ENCODE measurements at regions not wholly inside any gene's neighbourhood (a gene's known extent, or its start where the extent isn't known, plus 50 kb on each side); places are given as distances from the start of the nearest gene placed in this dataset.
"Not testable (repeated sequence)": the region's sequence is repeated elsewhere in the genome, so short reads cannot be mapped to it uniquely, and the experiment has no call there.

- Histone ChIP-seq H3K27ac (ENCODE audit: insufficient read depth, low read depth, low read length, poor library complexity, severe bottlenecking) (no peak overlapping the region), H3K9me3 (ENCODE audit: control insufficient read depth, low read length) (no peaks in the 10 kb centered on the region), H3K4me3 (ENCODE audit: insufficient read depth, low read depth, low read length) (no peak overlapping the region), H3K27me3 (ENCODE audit: control insufficient read depth, insufficient read depth, low read length, poor library complexity, severe bottlenecking) (peaks cover 37% of the 10 kb centered on the region), H3K36me3 (ENCODE audit: control insufficient read depth, insufficient read depth, low read length) (peaks cover 9% of the 10 kb centered on the region), H3K4me1 (ENCODE audit: control insufficient read depth, insufficient read depth, low read length) (no peaks in the 10 kb centered on the region)
- WGBS, 2 experiments: 93 to 95% methylated on average over 10 of the region's 10 CpGs
These were observed 78.2 kb downstream of the VPREB1 start for GRCh38 chr22:22322792-22323191.

GRCh38 chr22:22327723-22328122 is 83.1 kb downstream of the VPREB1 start:
- Histone ChIP-seq H3K36me3 (ENCODE audit: control insufficient read depth, insufficient read depth, low read length) (no peaks in the 10 kb centered on the region), H3K4me3 (ENCODE audit: insufficient read depth, low read depth, low read length) (no peak overlapping the region), H3K27ac (ENCODE audit: insufficient read depth, low read depth, low read length, poor library complexity, severe bottlenecking) (no peak overlapping the region), H3K27me3 (ENCODE audit: control insufficient read depth, insufficient read depth, low read length, poor library complexity, severe bottlenecking) (peaks cover 86% of the 10 kb centered on the region), H3K4me1 (ENCODE audit: control insufficient read depth, insufficient read depth, low read length) (no peaks in the 10 kb centered on the region), H3K9me3 (ENCODE audit: control insufficient read depth, low read length) (no peaks in the 10 kb centered on the region)
- WGBS, 2 experiments: 81 to 89% methylated on average over 2 of the region's 2 CpGs

GRCh38 chr22:22329792-22330191 is 85.2 kb downstream of the VPREB1 start:
- Histone ChIP-seq H3K36me3 (ENCODE audit: control insufficient read depth, insufficient read depth, low read length) (no peaks in the 10 kb centered on the region), H3K27me3 (ENCODE audit: control insufficient read depth, insufficient read depth, low read length, poor library complexity, severe bottlenecking) (peaks cover 100% of the 10 kb centered on the region), H3K4me1 (ENCODE audit: control insufficient read depth, insufficient read depth, low read length) (no peaks in the 10 kb centered on the region), H3K27ac (ENCODE audit: insufficient read depth, low read depth, low read length, poor library complexity, severe bottlenecking) (no peak overlapping the region), H3K9me3 (ENCODE audit: control insufficient read depth, low read length) (no peaks in the 10 kb centered on the region), H3K4me3 (ENCODE audit: insufficient read depth, low read depth, low read length) (no peak overlapping the region)
- 66 to 71% methylated on average over 2 of the region's 2 CpGs for WGBS, 2 experiments

GRCh38 chr22:22335640-22336039 is 91.1 kb downstream of the VPREB1 start:
- H3K36me3 ChIP-seq (ENCODE audit: control insufficient read depth, insufficient read depth, low read length): not testable (repeated sequence)
- H3K27me3 ChIP-seq (ENCODE audit: control insufficient read depth, insufficient read depth, low read length, poor library complexity, severe bottlenecking): peaks cover 91% of the 10 kb centered on the region

GRCh38 chr22:22336333-22336732 is 91.7 kb downstream of the VPREB1 start:
- H3K9me3 ChIP-seq (ENCODE audit: control insufficient read depth, low read length); H3K4me3 ChIP-seq (ENCODE audit: insufficient read depth, low read depth, low read length); H3K36me3 ChIP-seq (ENCODE audit: control insufficient read depth, insufficient read depth, low read length); H3K4me1 ChIP-seq (ENCODE audit: control insufficient read depth, insufficient read depth, low read length); H3K27ac ChIP-seq (ENCODE audit: insufficient read depth, low read depth, low read length, poor library complexity, severe bottlenecking): not testable (repeated sequence)
- 35 to 38% methylated on average over 2 of the region's 2 CpGs for WGBS, 2 experiments
- H3K27me3 ChIP-seq (ENCODE audit: control insufficient read depth, insufficient read depth, low read length, poor library complexity, severe bottlenecking): peaks cover 91% of the 10 kb centered on the region

More at GRCh38 chr22:22335640-22336039, 91.1 kb downstream of the VPREB1 start:
- not testable (repeated sequence) for H3K4me1 ChIP-seq (ENCODE audit: control insufficient read depth, insufficient read depth, low read length); H3K9me3 ChIP-seq (ENCODE audit: control insufficient read depth, low read length); H3K27ac ChIP-seq (ENCODE audit: insufficient read depth, low read depth, low read length, poor library complexity, severe bottlenecking); H3K4me3 ChIP-seq (ENCODE audit: insufficient read depth, low read depth, low read length)
- WGBS, 2 experiments: 67 to 73% methylated on average over 5 of the region's 5 CpGs

GRCh38 chr22:22338778-22339177 is 94.2 kb downstream of the VPREB1 start:
- not testable (repeated sequence) for H3K9me3 ChIP-seq (ENCODE audit: control insufficient read depth, low read length); H3K4me3 ChIP-seq (ENCODE audit: insufficient read depth, low read depth, low read length); H3K27ac ChIP-seq (ENCODE audit: insufficient read depth, low read depth, low read length, poor library complexity, severe bottlenecking); H3K4me1 ChIP-seq (ENCODE audit: control insufficient read depth, insufficient read depth, low read length); H3K36me3 ChIP-seq (ENCODE audit: control insufficient read depth, insufficient read depth, low read length)
- peaks cover 84% of the 10 kb centered on the region for H3K27me3 ChIP-seq (ENCODE audit: control insufficient read depth, insufficient read depth, low read length, poor library complexity, severe bottlenecking)
- WGBS, 2 experiments: 69 to 79% methylated on average over 3 of the region's 3 CpGs

- Histone ChIP-seq H3K27me3 (ENCODE audit: control insufficient read depth, insufficient read depth, low read length, poor library complexity, severe bottlenecking) (peaks cover 87% of the 10 kb centered on the region), H3K9me3 (ENCODE audit: control insufficient read depth, low read length) (no peaks in the 10 kb centered on the region), H3K27ac (ENCODE audit: insufficient read depth, low read depth, low read length, poor library complexity, severe bottlenecking) (no peak overlapping the region), H3K4me3 (ENCODE audit: insufficient read depth, low read depth, low read length) (no peak overlapping the region), H3K36me3 (ENCODE audit: control insufficient read depth, insufficient read depth, low read length) (no peaks in the 10 kb centered on the region), H3K4me1 (ENCODE audit: control insufficient read depth, insufficient read depth, low read length) (peaks cover 4% of the 10 kb centered on the region)
- WGBS, 2 experiments: 61 to 64% methylated on average over 4 of the region's 4 CpGs
These were observed 97.2 kb downstream of the VPREB1 start for GRCh38 chr22:22341736-22342135.

- Histone ChIP-seq H3K27me3 (ENCODE audit: control insufficient read depth, insufficient read depth, low read length, poor library complexity, severe bottlenecking) (peaks cover 76% of the 10 kb centered on the region), H3K27ac (ENCODE audit: insufficient read depth, low read depth, low read length, poor library complexity, severe bottlenecking) (no peak overlapping the region)
These were observed 98.4 kb downstream of the VPREB1 start for GRCh38 chr22:22342697-22343580.

GRCh38 chr22:22343581-22344296 is 99.2 kb downstream of the VPREB1 start:
- H3K4me1 ChIP-seq (ENCODE audit: control insufficient read depth, insufficient read depth, low read length): peaks cover 7% of the 10 kb centered on the region
- WGBS, 2 experiments: 85 to 88% methylated on average over 9 of the region's 9 CpGs
- no peak overlapping the region for H3K4me3 ChIP-seq (ENCODE audit: insufficient read depth, low read depth, low read length)
- H3K36me3 ChIP-seq (ENCODE audit: control insufficient read depth, insufficient read depth, low read length): no peaks in the 10 kb centered on the region
- H3K27me3 ChIP-seq (ENCODE audit: control insufficient read depth, insufficient read depth, low read length, poor library complexity, severe bottlenecking): peaks cover 74% of the 10 kb centered on the region
- no peak overlapping the region for H3K27ac ChIP-seq (ENCODE audit: insufficient read depth, low read depth, low read length, poor library complexity, severe bottlenecking)
- no peaks in the 10 kb centered on the region for H3K9me3 ChIP-seq (ENCODE audit: control insufficient read depth, low read length)

More at GRCh38 chr22:22342697-22343580, 98.4 kb downstream of the VPREB1 start:
- H3K4me3 ChIP-seq (ENCODE audit: insufficient read depth, low read depth, low read length): no peak overlapping the region
- no peaks in the 10 kb centered on the region for H3K36me3 ChIP-seq (ENCODE audit: control insufficient read depth, insufficient read depth, low read length)
- H3K9me3 ChIP-seq (ENCODE audit: control insufficient read depth, low read length): no peaks in the 10 kb centered on the region
- peaks cover 4% of the 10 kb centered on the region for H3K4me1 ChIP-seq (ENCODE audit: control insufficient read depth, insufficient read depth, low read length)
- WGBS, 2 experiments: 67 to 70% methylated on average over 8 of the region's 8 CpGs

GRCh38 chr22:22344430-22344829 is 99.8 kb downstream of the VPREB1 start:
- Histone ChIP-seq H3K9me3 (ENCODE audit: control insufficient read depth, low read length) (no peaks in the 10 kb centered on the region), H3K4me3 (ENCODE audit: insufficient read depth, low read depth, low read length) (no peak overlapping the region), H3K4me1 (ENCODE audit: control insufficient read depth, insufficient read depth, low read length) (peaks cover 7% of the 10 kb centered on the region), H3K27ac (ENCODE audit: insufficient read depth, low read depth, low read length, poor library complexity, severe bottlenecking) (no peak overlapping the region), H3K36me3 (ENCODE audit: control insufficient read depth, insufficient read depth, low read length) (no peaks in the 10 kb centered on the region), H3K27me3 (ENCODE audit: control insufficient read depth, insufficient read depth, low read length, poor library complexity, severe bottlenecking) (peaks cover 74% of the 10 kb centered on the region)
- 80 to 82% methylated on average over 5 of the region's 5 CpGs for WGBS, 2 experiments
